Progenitor cell of endocrine pancreas (in vitro differentiated cells): ENCODE measurements at regions not wholly inside any gene's neighbourhood (a gene's known extent, or its start where the extent isn't known, plus 50 kb on each side); places are given as distances from the start of the nearest gene placed in this dataset.

Experiments used
- DNase-seq: peaks from one replicate; pipeline ENCODE4 v3.0.0; 2021; ENCODE audit warnings: low spot score; ENCODE audit not compliant: unreplicated experiment
- H3K27ac Mint-ChIP-seq: 2 replicates; pipeline ENCODE4 v1.8.0; 2021; ENCODE audit warnings: mild to moderate bottlenecking, moderate library complexity, mixed read lengths
- H3K27me3 Mint-ChIP-seq: 2 replicates; pipeline ENCODE4 v1.8.0; 2021; ENCODE audit warnings: mixed read lengths
- H3K36me3 Mint-ChIP-seq: 2 replicates; pipeline ENCODE4 v1.8.0; 2022; ENCODE audit warnings: mixed read lengths; ENCODE audit not compliant: insufficient read depth
- H3K4me1 Mint-ChIP-seq: 2 replicates; pipeline ENCODE4 v1.8.0; 2021; ENCODE audit warnings: low read depth, mixed read lengths
- H3K4me3 Mint-ChIP-seq: 2 replicates; pipeline ENCODE4 v1.8.0; 2021; ENCODE audit warnings: low read depth, mild to moderate bottlenecking, moderate library complexity, mixed read lengths
- H3K9me3 Mint-ChIP-seq: 2 replicates; pipeline ENCODE4 v1.8.0; 2021; ENCODE audit warnings: low read depth, mixed read lengths
- TF ChIP-seq, protein P1 (sequence below): fragments of 200-600 bp; sonication (generic); IDR thresholded peaks from one replicate; pipeline ENCODE4 v1.5.0; 2021; ENCODE audit warnings: antibody characterized with exemption, mild to moderate bottlenecking; ENCODE audit not compliant: unreplicated experiment

DNA sequence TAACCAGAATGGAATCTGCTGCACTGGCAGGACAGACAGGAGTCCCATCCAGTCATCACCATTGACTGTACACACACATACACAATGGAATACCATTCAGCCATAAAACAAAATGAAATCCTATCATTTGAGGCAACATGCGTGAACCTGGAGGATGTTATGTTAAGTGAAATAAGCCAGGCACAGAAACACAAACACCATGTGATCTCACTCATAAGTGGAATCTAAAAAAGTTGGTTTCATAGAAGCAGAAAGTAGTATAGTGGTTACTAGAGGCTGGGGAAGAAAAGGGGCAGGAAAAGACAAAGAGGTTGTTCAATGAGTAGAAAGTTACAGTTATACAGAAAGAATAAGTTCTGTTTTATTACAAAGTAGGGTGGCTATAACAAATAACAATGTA, 884.0 kb upstream of the ACO1 start:
- H3K4me3 Mint-ChIP-seq, result no peak overlapping the region
- no peaks in the 10 kb centered on the region for H3K4me1 Mint-ChIP-seq
- peaks cover 3% of the 10 kb centered on the region for H3K36me3 Mint-ChIP-seq
- peaks cover 13% of the 10 kb centered on the region for H3K9me3 Mint-ChIP-seq
- H3K27me3 Mint-ChIP-seq, result no peaks in the 10 kb centered on the region
- TF ChIP-seq, protein P1, sequence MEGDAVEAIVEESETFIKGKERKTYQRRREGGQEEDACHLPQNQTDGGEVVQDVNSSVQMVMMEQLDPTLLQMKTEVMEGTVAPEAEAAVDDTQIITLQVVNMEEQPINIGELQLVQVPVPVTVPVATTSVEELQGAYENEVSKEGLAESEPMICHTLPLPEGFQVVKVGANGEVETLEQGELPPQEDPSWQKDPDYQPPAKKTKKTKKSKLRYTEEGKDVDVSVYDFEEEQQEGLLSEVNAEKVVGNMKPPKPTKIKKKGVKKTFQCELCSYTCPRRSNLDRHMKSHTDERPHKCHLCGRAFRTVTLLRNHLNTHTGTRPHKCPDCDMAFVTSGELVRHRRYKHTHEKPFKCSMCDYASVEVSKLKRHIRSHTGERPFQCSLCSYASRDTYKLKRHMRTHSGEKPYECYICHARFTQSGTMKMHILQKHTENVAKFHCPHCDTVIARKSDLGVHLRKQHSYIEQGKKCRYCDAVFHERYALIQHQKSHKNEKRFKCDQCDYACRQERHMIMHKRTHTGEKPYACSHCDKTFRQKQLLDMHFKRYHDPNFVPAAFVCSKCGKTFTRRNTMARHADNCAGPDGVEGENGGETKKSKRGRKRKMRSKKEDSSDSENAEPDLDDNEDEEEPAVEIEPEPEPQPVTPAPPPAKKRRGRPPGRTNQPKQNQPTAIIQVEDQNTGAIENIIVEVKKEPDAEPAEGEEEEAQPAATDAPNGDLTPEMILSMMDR, result no peak
- H3K27ac Mint-ChIP-seq, result no peak overlapping the region
- no peak for DNase-seq

DNA sequence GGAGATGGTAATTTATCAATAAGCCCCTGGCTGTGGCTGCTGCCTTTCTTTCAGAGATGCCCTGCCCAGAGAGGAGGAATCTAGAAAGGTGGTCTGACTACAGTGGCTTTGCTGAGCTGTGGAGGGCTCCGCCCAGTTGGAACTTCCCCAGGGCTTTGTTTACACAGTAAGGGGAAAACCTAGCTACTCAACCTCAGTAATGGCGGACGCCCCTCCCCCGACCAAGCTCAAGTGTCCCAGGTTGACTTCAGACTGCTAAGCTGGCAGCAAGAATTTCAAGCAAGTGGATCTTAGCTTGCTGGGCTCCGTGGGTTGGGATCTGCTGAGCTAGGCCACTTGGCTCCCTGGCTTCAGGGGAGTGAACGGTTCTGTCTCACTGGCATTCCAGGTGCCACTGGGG, 865.4 kb upstream of the ACO1 start:
- H3K27me3 Mint-ChIP-seq, result no peaks in the 10 kb centered on the region
- H3K27ac Mint-ChIP-seq, result no peak overlapping the region
- peaks cover 26% of the 10 kb centered on the region for H3K9me3 Mint-ChIP-seq
- no peaks in the 10 kb centered on the region for H3K36me3 Mint-ChIP-seq
- TF ChIP-seq, protein P1, result no peak
- H3K4me3 Mint-ChIP-seq, result no peak overlapping the region
- H3K4me1 Mint-ChIP-seq, result no peaks in the 10 kb centered on the region
- no peak for DNase-seq

DNA sequence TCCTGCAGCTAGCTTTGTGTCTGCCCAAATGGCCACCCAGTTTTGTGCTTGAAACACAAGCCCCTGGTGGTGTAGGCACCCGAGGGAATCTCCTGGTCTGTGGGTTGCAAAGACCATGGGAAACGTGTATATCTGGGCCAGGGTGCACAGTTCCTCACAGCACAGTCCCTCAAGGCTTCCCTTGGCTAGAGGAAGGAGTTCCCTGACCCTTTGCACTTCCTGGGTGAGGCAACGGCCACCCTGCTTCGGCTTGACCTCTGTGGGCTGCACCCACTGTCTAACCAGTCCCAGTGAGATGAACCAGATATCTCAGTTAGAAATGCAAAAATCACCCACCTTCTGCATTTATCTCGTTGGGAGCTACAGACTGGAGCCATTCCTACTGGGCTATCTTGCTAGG, 865.0 kb upstream of the ACO1 start:
- no peak overlapping the region for H3K4me3 Mint-ChIP-seq
- TF ChIP-seq, protein P1, result no peak
- DNase-seq, result no peak
- no peaks in the 10 kb centered on the region for H3K36me3 Mint-ChIP-seq
- H3K27ac Mint-ChIP-seq, result no peak overlapping the region
- H3K9me3 Mint-ChIP-seq, result peaks cover 22% of the 10 kb centered on the region
- no peaks in the 10 kb centered on the region for H3K4me1 Mint-ChIP-seq
- H3K27me3 Mint-ChIP-seq, result no peaks in the 10 kb centered on the region

DNA sequence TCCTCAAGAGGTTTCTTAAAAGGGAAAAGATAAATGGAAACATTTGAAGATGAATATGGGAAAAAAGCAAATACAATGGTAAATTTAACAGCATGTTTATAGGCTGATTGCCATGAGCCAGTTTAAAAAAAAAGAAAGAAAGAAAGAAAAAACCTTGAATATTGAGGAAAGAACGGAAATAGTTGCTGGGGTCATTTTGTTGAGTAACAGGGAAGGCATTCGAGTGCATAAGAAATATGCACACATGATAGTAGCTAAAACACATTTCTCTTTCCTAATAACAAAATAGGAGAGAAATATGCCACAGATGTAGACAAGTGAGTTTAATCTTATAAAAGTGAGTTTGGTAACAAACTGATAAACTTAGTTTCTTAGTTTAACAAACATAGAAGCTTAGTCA, 864.6 kb upstream of the ACO1 start:
- no peak overlapping the region for H3K4me3 Mint-ChIP-seq
- peaks cover 18% of the 10 kb centered on the region for H3K9me3 Mint-ChIP-seq
- no peak for DNase-seq
- H3K4me1 Mint-ChIP-seq, result no peaks in the 10 kb centered on the region
- TF ChIP-seq, protein P1, result no peak
- H3K36me3 Mint-ChIP-seq, result no peaks in the 10 kb centered on the region
- no peak overlapping the region for H3K27ac Mint-ChIP-seq
- no peaks in the 10 kb centered on the region for H3K27me3 Mint-ChIP-seq

DNA sequence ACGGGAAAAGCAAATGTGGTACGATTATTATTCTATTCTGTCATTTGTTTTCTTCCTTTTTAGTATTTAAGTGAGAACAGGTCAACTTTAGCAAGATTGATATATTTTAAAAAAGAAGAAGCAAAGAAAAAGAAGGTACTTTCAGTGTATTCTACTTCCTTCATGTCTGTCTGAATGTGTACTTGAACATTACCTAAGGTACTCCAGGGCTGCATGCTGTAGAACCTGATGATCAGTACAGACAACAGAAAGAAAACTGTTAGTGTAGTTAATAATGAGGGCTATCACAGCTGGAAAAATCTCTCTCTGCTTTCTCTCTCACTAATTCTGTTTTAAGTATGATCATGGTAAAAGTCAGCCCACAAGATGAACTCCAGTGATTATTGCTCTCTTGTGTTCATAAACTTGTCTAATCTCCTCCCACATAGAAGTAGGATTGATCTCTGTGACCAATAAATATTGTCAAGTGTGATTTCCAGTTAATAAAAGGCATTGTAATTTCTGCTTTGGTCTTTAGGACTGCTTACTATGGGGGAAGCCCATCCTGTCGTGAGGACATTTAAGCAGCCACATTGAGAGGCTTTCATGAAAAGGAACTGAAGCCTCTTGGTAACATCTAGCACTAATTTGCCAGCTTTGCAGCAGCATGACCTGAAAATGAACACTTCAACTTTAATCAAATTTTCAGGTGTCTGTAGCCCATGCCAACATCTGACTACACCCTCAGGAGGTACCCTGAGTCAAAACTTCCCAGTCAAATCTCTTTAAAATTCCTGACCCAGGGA, 864.0 kb upstream of the ACO1 start:
- H3K4me3 Mint-ChIP-seq, result no peak overlapping the region
- no peaks in the 10 kb centered on the region for H3K27me3 Mint-ChIP-seq
- DNase-seq, result no peak
- peaks cover 18% of the 10 kb centered on the region for H3K9me3 Mint-ChIP-seq
- TF ChIP-seq, protein P1, result no peak
- H3K4me1 Mint-ChIP-seq, result no peaks in the 10 kb centered on the region
- no peak overlapping the region for H3K27ac Mint-ChIP-seq
- H3K36me3 Mint-ChIP-seq, result no peaks in the 10 kb centered on the region
